K562 (cell line): ENCODE measurements at regions not wholly inside any gene's neighbourhood (a gene's known extent, or its start where the extent isn't known, plus 50 kb on each side); places are given as distances from the start of the nearest gene placed in this dataset.

Experiments used
- ATAC-seq: fragments of 200-7000 bp; cut with Tn5 transposase; 3 replicates; pipeline ENCODE4 v1.9.1; 2020; ENCODE audit warnings: moderate library complexity
- BruUV-seq: library from RNA; stranded (reverse); fragments of 400-500 nt; replicated peaks from 2 replicates; lab custom pipeline; 2021; lab: Mats Ljungman, UMichigan
- CTCF ChIA-PET: fragments of 300-600 bp; formaldehyde crosslinking; extraction: SDS; loops from one replicate; lab custom pipeline; 2021; ENCODE audit warnings: low intra/inter-chr PET ratio; lab: Yijun Ruan, JAX
- POLR2A ChIA-PET: fragments of 300-600, 350-650 bp; sonication (Branson Sonifier 250); formaldehyde crosslinking; extraction: SDS; loops from one replicate; lab custom pipeline; 2021; ENCODE audit warnings: antibody characterized with exemption, inconsistent platforms; lab: Yijun Ruan, JAX
- DNase-seq, 4 experiments: peaks; one replicate each; pipeline versions ENCODE4 v3.0.0 to v3.0.0-alpha.2; 2011 to 2018; ENCODE audit warnings: low spot score in 3 of 4, mixed read lengths in 3 of 4; ENCODE audit errors: extremely low read depth in 1 of 4
- FAIRE-seq: peaks from 2 replicates; lab custom pipeline; 2011; peaks lifted over from hg19 to GRCh38; lab: Jason Lieb, UNC
- H2AFZ ChIP-seq: 2 replicates; pipeline ENCODE4 v1.6.0; 2011; ENCODE audit warnings: low read depth, low read length, control low read depth, inconsistent platforms
- H3K27ac ChIP-seq: fragments of 200-600 bp; 3 replicates; pipeline ENCODE4 v1.8.0; 2011; ENCODE audit warnings: low read depth, mild to moderate bottlenecking, control low read depth, inconsistent platforms, low read length, moderate library complexity, mixed read lengths; ENCODE audit errors: extremely low read depth
- H3K27me3 ChIP-seq, 2 experiments: fragments of 300-600 bp in 1 of 2; 2 replicates in 1 of 2; 3 replicates in 1 of 2; pipeline versions ENCODE4 v1.6.0 to v1.8.0; 2011; ENCODE audit warnings: inconsistent platforms in 2 of 2, low read length in 2 of 2, mild to moderate bottlenecking in 1 of 2, mixed read lengths in 1 of 2, moderate library complexity in 1 of 2; ENCODE audit not compliant: control insufficient read depth in 2 of 2, insufficient read depth in 2 of 2
- H3K36me3 ChIP-seq: fragments of 300-600 bp; 3 replicates; pipeline ENCODE4 v1.8.0; 2011; ENCODE audit warnings: mild to moderate bottlenecking, low read length, inconsistent platforms; ENCODE audit not compliant: control insufficient read depth, insufficient read depth
- H3K4me1 ChIP-seq, 2 experiments: fragments of 200-600 bp in 1 of 2; replicated peaks in 1 of 2; 2 replicates in 1 of 2; 3 replicates in 1 of 2; pipeline versions ENCODE4 v1.5.1 to v1.8.0; 2011; ENCODE audit warnings: inconsistent platforms in 2 of 2, low read length in 2 of 2, mild to moderate bottlenecking in 1 of 2, mixed read lengths in 1 of 2, moderate library complexity in 1 of 2; ENCODE audit not compliant: control insufficient read depth in 2 of 2, insufficient read depth in 2 of 2
- H3K4me2 ChIP-seq: 2 replicates; pipeline ENCODE4 v1.6.1; 2011; ENCODE audit warnings: low read length, control low read depth, inconsistent platforms, mixed read lengths; ENCODE audit not compliant: insufficient read depth
- H3K4me3 ChIP-seq: fragments of 200-600 bp; sonication (generic), shearing (Covaris generic); 2 replicates; pipeline ENCODE4 v1.5.1; 2016; ENCODE audit warnings: control low read depth, inconsistent platforms
- H3K79me2 ChIP-seq: fragments of 200-600 bp; 3 replicates; pipeline ENCODE4 v1.8.0; 2011; ENCODE audit warnings: low read length, inconsistent platforms; ENCODE audit not compliant: control insufficient read depth, insufficient read depth
- H3K9ac ChIP-seq, 2 experiments: 2 replicates each; pipeline versions ENCODE4 v1.6.0 to v1.6.1; 2011; ENCODE audit warnings: low read depth in 2 of 2, low read length in 2 of 2, control low read depth in 1 of 2, inconsistent platforms in 1 of 2, mild to moderate bottlenecking in 1 of 2, mixed read lengths in 1 of 2; ENCODE audit not compliant: insufficient read depth in 1 of 2
- H3K9me1 ChIP-seq: one replicate; pipeline ENCODE4 v1.6.0; 2011; ENCODE audit warnings: inconsistent platforms, mild to moderate bottlenecking, low read length, moderate library complexity; ENCODE audit not compliant: control insufficient read depth, insufficient read depth
- H3K9me3 ChIP-seq: replicated peaks from 2 replicates; pipeline ENCODE4 v1.5.1; 2011; ENCODE audit warnings: low read depth, low read length, inconsistent platforms; ENCODE audit not compliant: control insufficient read depth, insufficient read depth
- H4K20me1 ChIP-seq: replicated peaks from 2 replicates; pipeline ENCODE4 v1.6.1; 2011; ENCODE audit warnings: low read length, inconsistent platforms, mixed read lengths; ENCODE audit not compliant: control insufficient read depth, insufficient read depth
- HCFC1 ChIP-seq: IDR thresholded peaks from 2 replicates; pipeline ENCODE4 v1.6.1; 2012; ENCODE audit warnings: low read depth, low read length, improper control_type of control experiment
- IRF1 ChIP-seq: sonication (generic); formaldehyde crosslinking; IDR thresholded peaks from 2 replicates; pipeline ENCODE4 v1.8.0; 2022; ENCODE audit warnings: missing genetic modification reagents, mild to moderate bottlenecking, borderline replicate concordance
- MAZ ChIP-seq, 2 experiments: fragments of 450-650 bp in 1 of 2; sonication (generic) in 1 of 2; formaldehyde crosslinking; IDR thresholded peaks in 1 of 2; conservative IDR thresholded peaks in 1 of 2; 2 replicates each; pipeline versions ENCODE4 v1.4.0 to v1.5.0; 2020; ENCODE audit warnings: mild to moderate bottlenecking in 1 of 2, missing genetic modification reagents in 1 of 2
- NRF1 ChIP-seq, 2 experiments: fragments of 450-650 bp; IDR thresholded peaks in 1 of 2; conservative IDR thresholded peaks in 1 of 2; 2 replicates each; pipeline ENCODE4 v1.6.1; 2014; ENCODE audit warnings: mild to moderate bottlenecking in 2 of 2
- RAD21 ChIP-seq, 2 experiments: fragments of 250-450 bp in 1 of 2; fragments of 450-650 bp in 1 of 2; sonication (Bioruptor Pico) in 1 of 2; formaldehyde crosslinking in 1 of 2; IDR thresholded peaks in 1 of 2; conservative IDR thresholded peaks in 1 of 2; 2 replicates each; pipeline versions ENCODE4 v1.4.0 to v1.8.0; 2020 to 2022; ENCODE audit warnings: mild to moderate bottlenecking in 2 of 2, moderate library complexity in 1 of 2
- RBM34 ChIP-seq: fragments of 200-400 bp; formaldehyde crosslinking; IDR thresholded peaks from 2 replicates; pipeline ENCODE4 v1.6.1; 2018; ENCODE audit warnings: low read length, borderline replicate concordance; ENCODE audit not compliant: insufficient read depth
- RNF2 ChIP-seq: sonication (generic); IDR thresholded peaks from 2 replicates; pipeline ENCODE4 v1.6.1; 2016
- SAP30 ChIP-seq: fragments of 200-600 bp; sonication (generic); IDR thresholded peaks from 2 replicates; pipeline ENCODE4 v1.6.1; 2012; ENCODE audit warnings: borderline replicate concordance, low read depth, mild to moderate bottlenecking, moderate library complexity, low read length, control low read depth, inconsistent platforms; ENCODE audit not compliant: insufficient read depth, poor library complexity, severe bottlenecking
- THAP12 ChIP-seq: fragments of 250-450 bp; sonication (Bioruptor Pico); IDR thresholded peaks from 2 replicates; pipeline ENCODE4 v1.9.0; 2021; ENCODE audit warnings: mild to moderate bottlenecking, inconsistent platforms
- ZBTB2 ChIP-seq: fragments of 450-650 bp; IDR thresholded peaks from 2 replicates; pipeline ENCODE4 v1.6.1; 2016; ENCODE audit warnings: antibody characterized with exemption
- WGBS: fragments of 100-300 bp; shearing (Covaris generic); methylation state at CpG from one replicate; pipeline ENCODE4 v1.1.6; 2016; ENCODE audit warnings: low coverage, mixed read lengths; ENCODE audit not compliant: insufficient coverage; ENCODE audit errors: missing lambda C conversion rate; 5-methylcytosine and 5-hydroxymethylcytosine counted together
- in situ Hi-C: fragments of 300-500 bp; cut with MboI; formaldehyde crosslinking; loops from 4 replicates; pipeline ENCODE4 v1.15.0; 2018; ENCODE audit warnings: inconsistent platforms, mixed read lengths
- intact Hi-C: fragments of 100-400 bp; cut with micrococcal nuclease; formaldehyde crosslinking; loops from 2 replicates; pipeline ENCODE4 v1.14.2; 2022

- ChIA-PET POLR2A (no interaction called here), CTCF (no interaction called here)
- H4K20me1 ChIP-seq, result peaks cover 4% of the 10 kb centered on the region
- intact Hi-C loops (no loop called here), in situ Hi-C loops (no loop called here)
- H3K4me1 ChIP-seq, result peaks cover 0 to 6% of the 10 kb centered on the region in 2 experiments; a peak in 2 of 5 replicates
- H2AFZ ChIP-seq, result no peak overlapping the region
- no TSS peak for BruUV-seq
- no peaks in the 10 kb centered on the region for H3K79me2 ChIP-seq
- no peak overlapping the region for H3K9ac ChIP-seq
- WGBS, result 3% methylated on average over 13 of the region's 15 CpGs
- no peak overlapping the region for H3K4me2 ChIP-seq
- 0 out of 2 replicates have a peak, but pooled peaks cover 1% of the 10 kb centered on the region for H3K9me3 ChIP-seq
- H3K27me3 ChIP-seq, result peaks cover 30 to 48% of the 10 kb centered on the region in 2 experiments
- no peak for DNase-seq
- H3K27ac ChIP-seq, result no peak overlapping the region
- no peak overlapping the region for H3K4me3 ChIP-seq
- no peaks in the 10 kb centered on the region for H3K36me3 ChIP-seq
- no peak for TF ChIP-seq RBM34
- TF ChIP-seq HCFC1, result no peak
- no peak for TF ChIP-seq THAP12 (CRISPR knock-in tag)
- TF ChIP-seq RAD21 (CRISPR knock-in tag; conservative IDR thresholded peaks at IDR 0.05 in 1 of 2, IDR thresholded peaks at IDR 0.05 in 1 of 2), result no peak
- TF ChIP-seq SAP30, result no peak
- TF ChIP-seq ZBTB2, result no peak
- no peak for TF ChIP-seq MAZ (CRISPR knock-in tag; conservative IDR thresholded peaks at IDR 0.05 in 1 of 2, IDR thresholded peaks at IDR 0.05 in 1 of 2)
- TF ChIP-seq IRF1 (CRISPR knock-in tag), result no peak
- TF ChIP-seq RNF2, result no peak
- no peak for TF ChIP-seq NRF1 (conservative IDR thresholded peaks at IDR 0.05 in 1 of 2, IDR thresholded peaks at IDR 0.05 in 1 of 2)
- H3K9me1 ChIP-seq, result no peaks in the 10 kb centered on the region
- ATAC-seq, result no peak
- no peak for FAIRE-seq
Observed at GRCh38 chr2:242040681-242041080, 171.2 kb downstream of the RTP5 start.
